ENCODE measurements at regions not wholly inside any gene's neighbourhood (a gene's known extent, or its start where the extent isn't known, plus 50 kb on each side); places are given as distances from the start of the nearest gene placed in this dataset.
A peak's percentile ranks its signal among the peaks of the same experiment; 100 is the strongest.

GRCh38 chr2:196224756-196225155 is 53.4 kb upstream of the STK17B start:
- no peak for DNase-seq (ENCODE audit: low read depth)

DNA sequence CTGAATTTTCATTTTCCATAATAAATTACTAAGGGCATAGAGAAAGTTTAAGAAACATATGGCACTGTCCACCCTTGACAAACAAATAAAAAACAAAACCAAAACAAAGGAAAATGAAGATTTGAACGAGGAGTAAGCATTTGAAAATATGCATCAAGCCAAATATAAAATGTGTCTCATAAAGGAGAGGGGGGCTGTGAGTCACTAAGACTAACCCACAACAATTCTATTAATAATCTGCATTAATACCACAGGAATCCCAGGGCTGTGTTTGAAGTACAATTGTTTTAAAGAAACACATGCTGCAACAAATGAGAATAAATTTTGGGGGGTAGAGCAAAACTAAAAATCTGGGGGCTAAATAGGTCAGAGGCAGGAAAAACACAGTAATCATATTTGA is 53.8 kb upstream of the STK17B start:
- DNase-seq (ENCODE audit: low read depth), result no peak

DNA sequence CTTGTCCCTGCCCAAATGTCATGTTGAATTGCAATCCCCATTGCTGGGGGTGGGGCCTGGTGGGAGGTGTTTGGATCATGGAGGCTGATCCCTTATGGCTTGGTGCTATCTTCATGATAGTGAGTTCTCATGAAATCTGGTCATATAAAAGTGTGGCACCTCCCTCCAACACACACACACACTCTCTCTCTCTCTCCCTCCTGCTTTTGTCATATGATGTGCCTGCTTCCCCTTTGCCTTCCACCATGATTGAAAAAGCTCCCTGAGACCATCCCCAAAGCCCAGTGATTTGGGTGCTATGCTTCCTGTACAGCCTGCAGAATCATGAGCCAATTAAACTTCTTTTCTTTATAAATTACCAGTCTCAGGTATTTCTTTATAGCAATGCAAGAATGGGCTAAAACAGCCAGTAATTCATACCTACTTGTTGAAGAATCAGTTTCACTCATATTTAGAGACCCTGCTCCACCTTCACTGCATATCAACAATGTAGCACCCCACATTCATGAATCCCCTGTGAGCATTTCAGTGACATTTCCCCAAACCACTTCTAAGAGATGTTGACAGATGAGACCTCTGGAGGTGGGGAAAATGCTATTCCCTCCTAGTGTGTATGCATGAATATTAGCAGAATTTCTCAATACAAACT is 54.8 kb upstream of the STK17B start:
- no peak for DNase-seq (ENCODE audit: low read depth)

DNA sequence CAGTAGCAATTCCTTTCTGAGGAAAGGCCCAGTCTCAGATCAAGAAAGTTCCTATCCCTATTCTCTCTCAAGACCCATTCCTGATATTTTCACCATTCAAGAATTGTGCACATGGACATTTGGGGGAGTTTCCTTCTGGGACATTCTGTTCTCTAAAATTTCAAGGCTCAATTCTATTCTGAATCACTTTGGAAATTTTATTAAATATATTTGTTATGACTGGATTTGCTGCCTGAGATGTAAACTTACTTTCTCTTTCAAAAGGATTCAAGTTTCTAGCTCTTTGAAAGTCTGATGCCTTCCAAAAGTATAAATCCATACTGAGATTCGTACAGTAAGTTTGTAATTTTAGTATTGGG is 55.3 kb upstream of the STK17B start:
- DNase-seq (ENCODE audit: low read depth), result no peak

DNA sequence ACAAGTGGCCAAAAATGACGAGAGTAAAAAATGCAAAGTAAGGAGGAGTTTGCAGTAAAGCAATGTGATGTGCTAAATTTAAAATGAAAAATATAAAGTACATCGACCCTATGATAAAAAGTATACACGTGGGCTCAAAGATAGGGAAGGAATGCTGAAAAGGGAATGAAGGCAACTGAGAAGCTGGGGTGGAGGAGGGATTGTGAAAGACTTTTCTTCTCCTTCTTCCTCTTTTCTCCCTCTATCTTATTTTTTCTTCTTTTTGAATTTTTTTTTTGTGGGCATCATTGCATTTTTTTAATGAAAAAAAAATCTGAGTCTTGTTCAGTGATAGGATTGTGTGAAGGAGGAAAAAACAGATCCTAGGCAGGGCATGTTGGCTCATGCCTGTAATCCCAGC is 57.6 kb upstream of the STK17B start:
- DNase-seq (ENCODE audit: low read depth), result no peak

- DNase-seq (ENCODE audit: low read depth), result peak; percentile 29
Measured at GRCh38 chr2:196230061-196230854, 58.9 kb upstream of the STK17B start.

DNA sequence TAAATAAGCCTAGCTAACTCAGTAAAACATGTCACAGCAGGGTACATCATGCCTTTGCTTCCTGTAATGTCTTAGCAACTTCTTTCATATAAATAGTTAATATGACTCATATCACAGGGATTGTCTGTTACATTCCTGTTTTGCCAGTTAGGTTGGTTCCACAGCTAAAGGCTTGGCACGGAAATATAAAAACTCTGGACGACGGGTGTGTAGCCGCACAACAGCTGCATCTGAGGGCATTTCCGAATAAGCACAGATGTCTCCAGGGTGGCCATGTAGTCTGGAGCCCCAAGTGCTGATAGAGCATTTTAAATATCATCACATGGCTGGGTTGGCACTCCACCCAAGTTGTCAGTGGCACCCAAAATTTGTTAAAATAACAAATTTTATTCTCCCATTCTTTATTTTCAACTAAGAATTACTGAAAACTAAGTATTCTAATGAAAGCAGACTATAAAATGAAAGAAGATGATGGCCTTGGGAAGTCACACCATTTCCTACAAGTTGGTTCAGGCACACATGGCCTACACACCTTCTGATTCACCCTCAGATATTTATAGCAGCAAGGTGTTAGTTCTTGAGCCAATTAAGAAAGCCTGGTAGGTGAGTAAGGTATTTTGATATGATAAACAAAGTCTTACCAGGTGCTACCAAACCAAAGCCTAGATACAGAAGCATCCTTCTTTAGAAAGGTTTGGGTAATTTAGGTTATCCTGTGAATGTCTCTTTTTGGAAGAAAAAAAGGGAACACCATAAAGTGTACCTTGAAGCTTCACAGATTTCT is 61.8 kb upstream of the STK17B start:
- no peak for DNase-seq (ENCODE audit: low read depth)

DNA sequence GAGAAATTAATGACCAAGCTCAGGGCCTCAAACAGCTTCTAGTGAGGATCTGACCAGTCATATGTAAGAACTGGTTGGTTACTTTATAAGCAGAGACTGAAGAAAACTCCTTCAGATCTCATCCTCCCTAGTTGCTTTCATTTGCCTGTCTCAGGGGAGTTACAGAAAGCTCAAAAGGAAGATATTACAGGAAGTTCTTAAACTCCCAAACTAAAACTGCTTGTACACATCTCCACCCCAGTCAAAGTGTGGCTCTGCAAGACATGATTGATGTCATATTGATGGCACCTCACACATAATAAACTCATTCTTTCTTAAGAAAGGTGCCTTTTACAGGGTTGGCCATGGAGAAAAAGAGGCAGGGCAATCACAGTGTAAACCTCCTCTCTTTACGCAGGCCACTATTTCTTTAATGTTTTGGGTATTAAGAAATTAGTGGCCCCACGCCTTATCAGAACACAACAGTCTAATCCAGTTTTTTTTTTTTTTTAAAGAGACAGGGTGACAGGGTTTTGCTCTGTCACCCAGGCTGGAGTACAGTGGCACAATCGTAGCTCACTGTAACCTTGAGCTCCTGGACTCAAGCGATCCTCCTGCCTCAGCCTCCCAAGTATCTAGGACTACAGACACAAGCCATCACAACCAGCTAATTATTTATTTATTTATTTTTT is 62.6 kb upstream of the STK17B start:
- DNase-seq (ENCODE audit: low read depth), result no peak

DNA sequence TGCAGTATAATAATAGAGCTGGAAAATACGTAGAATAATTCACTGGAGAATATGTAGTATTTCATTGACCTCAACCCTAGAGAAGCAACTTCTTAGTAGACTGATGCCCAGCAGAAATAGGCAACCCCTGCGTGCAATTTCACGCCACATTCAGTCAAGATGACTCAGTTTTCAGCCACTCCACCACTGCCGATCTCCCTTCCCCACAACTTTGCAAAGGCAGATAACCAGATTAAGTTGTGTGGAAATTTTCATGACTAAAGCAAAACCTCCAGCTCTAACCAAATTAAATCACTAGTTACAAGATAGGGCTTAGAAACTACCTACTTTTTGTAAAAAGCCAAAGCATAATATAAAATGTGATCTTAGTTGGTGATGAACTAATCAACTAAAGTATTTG is 63.3 kb upstream of the STK17B start:
- peak; percentile 57 for DNase-seq (ENCODE audit: low read depth)

- DNase-seq (ENCODE audit: low read depth), result no peak
Measured at GRCh38 chr2:196238836-196239380, 67.5 kb upstream of the STK17B start.

DNA sequence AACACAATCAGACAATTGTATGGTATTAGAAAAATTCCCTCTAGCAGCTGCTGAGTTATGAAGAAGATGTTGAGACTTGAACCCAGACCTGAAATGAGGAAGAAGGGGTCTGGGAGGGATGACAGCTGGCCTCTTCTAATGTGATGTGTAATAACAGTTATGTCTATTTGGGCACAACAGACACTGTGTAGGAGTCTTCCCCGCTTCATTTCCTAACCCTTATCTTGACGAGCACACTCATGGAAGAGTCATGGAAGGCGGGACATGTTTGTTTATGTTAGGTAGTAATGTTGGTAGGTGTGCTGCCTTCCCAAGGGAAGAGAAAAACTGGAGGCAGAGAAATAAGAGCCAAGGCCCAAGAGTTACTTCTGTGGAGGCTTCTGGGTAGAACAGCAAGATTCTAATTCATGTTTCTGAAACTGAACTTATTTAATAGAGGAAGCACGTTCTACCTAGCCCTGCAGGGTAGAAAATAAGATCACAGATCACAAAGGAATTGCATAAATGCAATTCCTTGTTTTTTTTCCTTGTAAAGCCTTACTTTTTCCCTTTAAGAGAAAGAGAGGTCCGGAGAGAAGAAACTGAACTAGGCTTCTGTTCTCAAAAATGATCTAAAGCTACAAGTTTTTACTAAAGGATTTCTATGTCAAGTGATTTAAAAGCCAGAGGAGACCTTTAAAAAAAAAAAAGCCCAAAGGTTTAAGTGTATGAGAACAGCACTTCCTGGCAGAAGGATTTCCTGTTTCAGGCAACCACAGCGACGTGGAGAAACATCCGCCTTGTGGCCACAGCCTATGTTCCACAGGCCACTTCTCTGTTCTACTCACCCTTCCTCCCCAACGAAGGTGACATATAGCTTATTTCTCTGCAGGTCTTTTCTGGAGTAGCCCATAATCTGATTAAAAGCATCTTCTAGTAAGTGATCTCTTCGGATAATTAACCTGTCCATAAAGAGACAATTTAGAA is 68.5 kb upstream of the STK17B start:
- peak; percentile 73 for DNase-seq (ENCODE audit: low read depth)

DNA sequence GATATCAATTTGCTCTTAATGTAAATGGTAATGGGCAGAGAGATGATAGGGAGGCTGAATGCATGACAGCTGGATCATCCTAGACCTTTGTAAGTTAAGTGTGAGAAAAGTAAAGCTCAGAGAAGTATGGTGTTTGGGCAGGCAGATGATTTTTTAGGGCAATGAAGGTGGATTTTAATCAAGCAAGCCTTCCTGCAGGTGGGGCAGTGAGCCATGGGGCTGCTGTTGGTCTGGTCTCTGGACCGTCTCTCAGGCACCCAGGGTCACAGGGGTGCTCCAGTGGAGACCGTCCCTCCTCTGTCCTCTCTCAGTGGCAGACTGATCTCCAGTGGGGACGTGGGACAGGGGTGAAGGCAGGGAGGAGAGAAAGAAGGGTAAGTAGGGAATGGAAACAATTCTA is 69.8 kb upstream of the STK17B start:
- DNase-seq (ENCODE audit: low read depth), result no peak

- no peak for DNase-seq (ENCODE audit: low read depth)
Measured at GRCh38 chr2:196242131-196242620, 70.8 kb upstream of the STK17B start.

- no peak for DNase-seq (ENCODE audit: low read depth)
Measured at GRCh38 chr2:196244516-196244915, 73.1 kb upstream of the STK17B start.

GRCh38 chr2:196244966-196245365 is 73.6 kb upstream of the STK17B start:
- DNase-seq (ENCODE audit: low read depth), result no peak

- no peak for DNase-seq (ENCODE audit: low read depth)
Measured at GRCh38 chr2:196245378-196246140, 74.2 kb upstream of the STK17B start.

GRCh38 chr2:196247114-196247975 is 76.0 kb upstream of the STK17B start:
- no peak for DNase-seq (ENCODE audit: low read depth)

- no peak for DNase-seq (ENCODE audit: low read depth)
Measured at GRCh38 chr2:196247976-196248280, 76.5 kb upstream of the STK17B start.

GRCh38 chr2:196248467-196249094 is 77.2 kb upstream of the STK17B start:
- no peak for DNase-seq (ENCODE audit: low read depth)
